Dedifferentiated amniotic fluid mesenchymal stem cell (primary cell): ENCODE measurements at regions not wholly inside any gene's neighbourhood (a gene's known extent, or its start where the extent isn't known, plus 50 kb on each side); places are given as distances from the start of the nearest gene placed in this dataset.

Experiments used
- DNase-seq: peaks from one replicate; pipeline ENCODE4 v3.0.0-alpha.2; 2016; ENCODE audit errors: extremely low spot score

GRCh38 chr4:176011529-176011928 is 54.1 kb upstream of the WDR17 start:
- no peak for DNase-seq

GRCh38 chr4:176013476-176014247 is 52.0 kb upstream of the WDR17 start:
- DNase-seq, result no peak

GRCh38 chr4:176014583-176015108 is 51.0 kb upstream of the WDR17 start:
- no peak for DNase-seq
